ENCODE measurements at regions not wholly inside any gene's neighbourhood (a gene's known extent, or its start where the extent isn't known, plus 50 kb on each side); places are given as distances from the start of the nearest gene placed in this dataset.

GRCh38 chr2:57536535-57537231 is 509.9 kb upstream of the VRK2 start:
- DNase-seq: no peak

GRCh38 chr2:57539761-57540160 is 506.8 kb upstream of the VRK2 start:
- no peak for DNase-seq

- no peak for DNase-seq
Observed at GRCh38 chr2:57542081-57542480, 504.5 kb upstream of the VRK2 start.

GRCh38 chr2:57543211-57543610 is 503.4 kb upstream of the VRK2 start:
- DNase-seq: no peak

- DNase-seq: no peak
Observed at GRCh38 chr2:57544624-57545023, 502.0 kb upstream of the VRK2 start.

- no peak for DNase-seq
Observed at GRCh38 chr2:57546478-57546877, 500.1 kb upstream of the VRK2 start.

- DNase-seq: no peak
Observed at GRCh38 chr2:57549642-57550102, 496.9 kb upstream of the VRK2 start.

GRCh38 chr2:57550912-57551311 is 495.7 kb upstream of the VRK2 start:
- DNase-seq: no peak

GRCh38 chr2:57552885-57553284 is 493.7 kb upstream of the VRK2 start:
- DNase-seq: no peak

GRCh38 chr2:57554348-57554747 is 492.3 kb upstream of the VRK2 start:
- no peak for DNase-seq

- DNase-seq: no peak
Observed at GRCh38 chr2:57558312-57558711, 488.3 kb upstream of the VRK2 start.

GRCh38 chr2:57562495-57562894 is 484.1 kb upstream of the VRK2 start:
- no peak for DNase-seq

- no peak for DNase-seq
Observed at GRCh38 chr2:57563015-57563414, 483.6 kb upstream of the VRK2 start.

GRCh38 chr2:57567245-57567644 is 479.4 kb upstream of the VRK2 start:
- no peak for DNase-seq

GRCh38 chr2:57569396-57569795 is 477.2 kb upstream of the VRK2 start:
- DNase-seq: no peak

- DNase-seq: no peak
Observed at GRCh38 chr2:57570961-57571360, 475.6 kb upstream of the VRK2 start.

GRCh38 chr2:57575700-57576268 is 470.8 kb upstream of the VRK2 start:
- no peak for DNase-seq

- no peak for DNase-seq
Observed at GRCh38 chr2:57576983-57577382, 469.6 kb upstream of the VRK2 start.

GRCh38 chr2:57597940-57598339 is 448.7 kb upstream of the VRK2 start:
- no peak for DNase-seq

GRCh38 chr2:57598551-57598950 is 448.1 kb upstream of the VRK2 start:
- no peak for DNase-seq

GRCh38 chr2:57602733-57603132 is 443.9 kb upstream of the VRK2 start:
- DNase-seq: no peak

- no peak for DNase-seq
Observed at GRCh38 chr2:57614988-57615387, 431.6 kb upstream of the VRK2 start.

GRCh38 chr2:57615855-57616556 is 430.6 kb upstream of the VRK2 start:
- DNase-seq: no peak

GRCh38 chr2:57617318-57617717 is 429.3 kb upstream of the VRK2 start:
- no peak for DNase-seq

Measured in right forelimb (tissue), 1 donor.